ENCODE measurements at regions not wholly inside any gene's neighbourhood (a gene's known extent, or its start where the extent isn't known, plus 50 kb on each side); places are given as distances from the start of the nearest gene placed in this dataset.

- TF ChIP-seq POLR2AphosphoS5 (IDR thresholded peaks at IDR 0.05; ENCODE audit: low read depth, low read length) (no peak), POLR2A (IDR thresholded peaks at IDR 0.05; ENCODE audit: low read depth, low read length) (no peak)
These were observed 109.3 kb downstream of the GGTLC2 start for GRCh38 chr22:22753526-22754267.

All from GM12892 (cell line).